AG09309 (cell line): ENCODE measurements at regions not wholly inside any gene's neighbourhood (a gene's known extent, or its start where the extent isn't known, plus 50 kb on each side); places are given as distances from the start of the nearest gene placed in this dataset.

ENCODE experiments used
- DNase-seq: peaks from one replicate; pipeline ENCODE4 v3.0.0-alpha.2; 2010; ENCODE audit warnings: low read depth
- H3K4me3 ChIP-seq: 2 replicates; pipeline ENCODE4 v1.5.1; 2011; ENCODE audit warnings: mild to moderate bottlenecking, low read depth, low read length, moderate library complexity; ENCODE audit not compliant: control insufficient read depth
- TF ChIP-seq, protein P1 (sequence below): IDR thresholded peaks from 2 replicates; pipeline ENCODE4 v1.5.1; 2011; ENCODE audit warnings: mild to moderate bottlenecking, low read depth, low read length, inconsistent platforms; ENCODE audit not compliant: insufficient read depth, control insufficient read depth; ENCODE audit errors: missing control alignments

DNA sequence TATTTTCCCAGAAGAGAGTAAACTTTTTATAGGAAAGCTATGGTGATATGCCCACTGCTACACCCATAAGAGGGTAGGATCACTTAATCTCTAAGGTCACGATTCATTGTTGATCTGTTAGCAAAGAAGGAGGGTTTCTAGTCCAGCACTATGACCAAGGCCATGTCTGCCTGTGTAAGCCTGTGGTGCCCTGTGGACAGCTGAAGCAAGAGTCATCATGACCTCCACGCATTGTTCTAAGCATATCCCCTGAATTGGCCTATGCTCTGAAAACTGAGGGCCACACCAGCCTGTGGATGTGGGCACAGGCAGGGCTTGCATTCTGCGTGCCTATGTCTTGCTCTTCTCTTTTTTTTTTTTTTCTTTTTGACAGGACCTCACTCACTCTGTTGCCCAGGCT is 89.8 kb upstream of the SMIM21 start:
- H3K4me3 ChIP-seq: no peak overlapping the region
- TF ChIP-seq, protein P1, sequence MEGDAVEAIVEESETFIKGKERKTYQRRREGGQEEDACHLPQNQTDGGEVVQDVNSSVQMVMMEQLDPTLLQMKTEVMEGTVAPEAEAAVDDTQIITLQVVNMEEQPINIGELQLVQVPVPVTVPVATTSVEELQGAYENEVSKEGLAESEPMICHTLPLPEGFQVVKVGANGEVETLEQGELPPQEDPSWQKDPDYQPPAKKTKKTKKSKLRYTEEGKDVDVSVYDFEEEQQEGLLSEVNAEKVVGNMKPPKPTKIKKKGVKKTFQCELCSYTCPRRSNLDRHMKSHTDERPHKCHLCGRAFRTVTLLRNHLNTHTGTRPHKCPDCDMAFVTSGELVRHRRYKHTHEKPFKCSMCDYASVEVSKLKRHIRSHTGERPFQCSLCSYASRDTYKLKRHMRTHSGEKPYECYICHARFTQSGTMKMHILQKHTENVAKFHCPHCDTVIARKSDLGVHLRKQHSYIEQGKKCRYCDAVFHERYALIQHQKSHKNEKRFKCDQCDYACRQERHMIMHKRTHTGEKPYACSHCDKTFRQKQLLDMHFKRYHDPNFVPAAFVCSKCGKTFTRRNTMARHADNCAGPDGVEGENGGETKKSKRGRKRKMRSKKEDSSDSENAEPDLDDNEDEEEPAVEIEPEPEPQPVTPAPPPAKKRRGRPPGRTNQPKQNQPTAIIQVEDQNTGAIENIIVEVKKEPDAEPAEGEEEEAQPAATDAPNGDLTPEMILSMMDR: no peak
- DNase-seq: no peak

DNA sequence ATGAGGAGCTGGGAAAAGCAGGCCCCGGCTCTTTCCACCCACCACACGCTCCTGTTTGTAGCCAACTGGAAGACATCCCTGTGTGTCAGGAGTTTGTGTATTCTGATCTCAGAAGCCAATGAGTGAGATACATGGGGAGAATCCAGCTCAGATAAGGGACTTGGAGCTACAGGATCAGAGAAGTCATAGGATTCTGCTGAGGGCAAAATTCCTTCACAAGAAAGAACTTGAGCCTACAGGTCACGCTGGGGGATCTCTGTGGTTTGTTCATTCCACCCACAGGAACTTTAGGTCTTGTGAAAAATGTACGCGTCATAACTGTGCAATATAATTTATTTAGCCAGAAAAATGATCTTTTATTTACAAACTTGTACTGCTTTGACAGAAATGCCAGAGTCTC is 80.1 kb upstream of the SMIM21 start:
- DNase-seq: no peak
- no peak overlapping the region for H3K4me3 ChIP-seq
- TF ChIP-seq, protein P1: no peak

DNA sequence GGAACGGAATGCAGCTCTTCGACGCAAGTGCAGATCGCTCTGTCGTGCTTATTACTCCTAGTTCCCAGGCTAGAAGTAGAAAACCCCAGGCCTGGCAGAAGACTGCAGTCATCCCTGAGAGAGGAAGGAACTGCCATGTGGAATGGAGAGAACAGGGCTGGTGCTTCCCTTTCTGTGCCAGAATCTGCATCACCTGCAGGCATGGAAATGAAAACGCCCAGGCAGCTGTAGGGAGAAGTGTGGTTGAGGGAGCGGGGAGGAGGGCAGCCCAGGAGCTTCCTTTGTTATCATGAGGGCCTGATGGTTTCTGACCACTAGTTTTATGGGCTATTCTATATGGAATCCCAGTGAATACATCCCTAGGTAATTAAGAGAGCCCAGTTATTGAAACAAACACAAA is 79.4 kb upstream of the SMIM21 start:
- H3K4me3 ChIP-seq: no peak overlapping the region
- no peak for DNase-seq
- TF ChIP-seq, protein P1: no peak

DNA sequence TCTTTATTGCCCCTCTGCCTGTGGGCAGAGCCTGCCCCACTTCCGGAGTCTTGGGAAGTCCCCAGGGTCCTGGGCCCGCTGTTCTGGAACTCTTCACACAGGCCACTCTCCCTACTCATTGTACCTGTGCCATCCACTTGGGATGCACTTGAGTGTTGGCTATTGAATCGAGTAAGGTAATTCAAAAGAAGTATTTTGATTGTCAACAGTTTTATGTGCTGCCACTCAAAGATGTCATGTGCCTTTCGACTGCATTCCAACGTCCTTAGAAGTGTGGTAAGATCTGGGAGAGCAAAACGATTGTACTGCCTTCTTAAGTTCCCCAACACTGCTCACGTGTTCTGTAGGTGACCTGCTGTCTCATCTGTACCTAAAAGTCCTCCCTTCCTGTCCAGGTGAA is 77.0 kb upstream of the SMIM21 start:
- TF ChIP-seq, protein P1: no peak
- no peak overlapping the region for H3K4me3 ChIP-seq
- DNase-seq: no peak

DNA sequence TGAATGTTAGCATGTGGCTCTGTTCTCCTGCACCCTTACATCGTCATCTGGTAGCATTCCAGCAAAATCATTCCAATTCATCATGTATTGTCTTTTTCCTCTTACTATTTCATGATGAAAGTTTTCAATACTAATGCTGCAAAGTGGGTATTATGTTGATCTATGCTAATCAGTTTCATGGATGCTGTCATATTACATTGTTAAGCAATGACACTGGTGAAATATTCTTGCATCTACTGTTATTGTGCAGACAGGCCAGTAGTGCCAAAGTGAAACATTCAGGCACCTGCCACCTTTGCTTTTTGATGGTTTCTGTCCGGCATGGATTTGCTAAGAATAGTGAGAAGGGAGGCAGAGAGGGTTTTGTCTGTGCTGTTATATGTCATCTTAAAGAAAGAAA is 76.1 kb upstream of the SMIM21 start:
- H3K4me3 ChIP-seq: no peak overlapping the region
- DNase-seq: no peak
- TF ChIP-seq, protein P1: no peak

DNA sequence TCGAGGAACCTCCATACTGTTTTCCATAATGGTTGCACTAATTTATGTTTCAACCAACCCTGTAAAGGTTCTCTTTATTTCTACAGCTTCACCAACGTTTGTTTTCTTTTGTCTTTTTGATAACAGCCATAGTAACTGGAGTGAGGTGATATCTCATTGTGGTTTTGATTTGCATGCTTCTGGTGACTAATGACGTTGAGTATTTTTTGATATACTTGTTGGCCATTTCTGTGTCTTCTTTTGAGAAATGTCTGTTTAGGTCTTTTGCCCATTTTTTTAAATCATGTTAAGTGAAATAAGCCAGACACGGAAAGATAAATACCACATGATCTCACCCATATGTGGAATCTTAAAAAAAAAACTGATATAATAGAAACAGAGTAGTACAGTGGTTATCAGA is 74.8 kb upstream of the SMIM21 start:
- no peak overlapping the region for H3K4me3 ChIP-seq
- no peak for DNase-seq
- TF ChIP-seq, protein P1: no peak

DNA sequence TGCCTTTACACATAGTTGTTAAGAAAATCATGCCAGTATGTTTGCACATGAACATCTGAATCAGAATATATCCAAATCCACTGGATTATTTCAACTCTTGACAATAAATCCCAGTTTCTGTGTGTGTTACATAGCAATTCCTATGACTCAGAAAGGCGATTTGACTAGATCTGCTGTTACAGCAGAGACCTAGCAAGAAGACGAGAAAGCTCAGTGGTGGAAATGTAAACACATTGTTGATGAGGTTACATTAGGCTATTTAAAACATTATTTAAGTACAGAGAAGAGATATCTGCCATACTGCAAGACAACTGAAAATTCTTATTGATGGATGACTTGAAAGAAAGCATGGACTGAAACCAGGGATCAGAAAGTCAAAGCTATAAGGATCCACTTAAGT is 73.0 kb upstream of the SMIM21 start:
- DNase-seq: no peak
- no peak overlapping the region for H3K4me3 ChIP-seq
- TF ChIP-seq, protein P1: no peak
